ENCODE measurements at regions not wholly inside any gene's neighbourhood (a gene's known extent, or its start where the extent isn't known, plus 50 kb on each side); places are given as distances from the start of the nearest gene placed in this dataset.

GRCh38 chr2:82992968-82993367 is 1466.1 kb downstream of the SUCLG1 start:
- TF ChIP-seq EZH2 (IDR thresholded peaks at IDR 0.05; ENCODE audit: borderline replicate concordance) (no peak), CTCF (IDR thresholded peaks at IDR 0.05; ENCODE audit: poor library complexity) (no peak)
